Hepatocyte (in vitro differentiated cells): ENCODE measurements at regions not wholly inside any gene's neighbourhood (a gene's known extent, or its start where the extent isn't known, plus 50 kb on each side); places are given as distances from the start of the nearest gene placed in this dataset.

Source experiments
- DNase-seq: peaks from one replicate; pipeline ENCODE4 v3.0.0-alpha.2; 2016; ENCODE audit warnings: low spot score
- H2AFZ ChIP-seq: fragments of 200-600 bp; sonication (generic); 2 replicates; pipeline ENCODE4 v1.6.0; 2016; ENCODE audit warnings: antibody characterized with exemption, mild to moderate bottlenecking
- H3K27ac ChIP-seq: fragments of 200-600 bp; sonication (generic); 2 replicates; pipeline ENCODE4 v1.5.1; 2016; ENCODE audit warnings: mild to moderate bottlenecking
- H3K27me3 ChIP-seq: fragments of 200-600 bp; sonication (generic); 2 replicates; pipeline ENCODE4 v1.6.1; 2016
- H3K36me3 ChIP-seq: fragments of 200-600 bp; sonication (generic); replicated peaks from 2 replicates; pipeline ENCODE4 v1.5.1; 2016; ENCODE audit warnings: low read depth; ENCODE audit not compliant: insufficient read depth
- H3K4me1 ChIP-seq: fragments of 200-600 bp; sonication (generic); 2 replicates; pipeline ENCODE4 v1.5.1; 2016; ENCODE audit warnings: mild to moderate bottlenecking, moderate library complexity; ENCODE audit not compliant: insufficient read depth
- H3K4me2 ChIP-seq: fragments of 200-600 bp; sonication (generic); 2 replicates; pipeline ENCODE4 v1.6.0; 2016
- H3K4me3 ChIP-seq: fragments of 200-600 bp; sonication (generic); 2 replicates; pipeline ENCODE4 v1.5.1; 2016; ENCODE audit warnings: mild to moderate bottlenecking
- H3K79me2 ChIP-seq: fragments of 200-600 bp; sonication (generic); 2 replicates; pipeline ENCODE4 v1.6.0; 2017; ENCODE audit warnings: mild to moderate bottlenecking
- H3K9me2 ChIP-seq: fragments of 200-600 bp; sonication (generic); replicated peaks from 2 replicates; pipeline ENCODE4 v1.6.0; 2017; ENCODE audit warnings: mild to moderate bottlenecking; ENCODE audit not compliant: insufficient read depth
- H3K9me3 ChIP-seq: fragments of 200-600 bp; sonication (generic); 2 replicates; pipeline ENCODE4 v1.5.1; 2016; ENCODE audit warnings: low read depth, mild to moderate bottlenecking
- H4K20me1 ChIP-seq: fragments of 200-600 bp; sonication (generic); 2 replicates; pipeline ENCODE4 v1.6.0; 2016; ENCODE audit warnings: mild to moderate bottlenecking; ENCODE audit not compliant: insufficient read depth, poor library complexity, severe bottlenecking
- CTCF ChIP-seq: fragments of 200-600 bp; sonication (generic); IDR thresholded peaks from 2 replicates; pipeline ENCODE4 v1.5.1; 2016; ENCODE audit warnings: antibody characterized with exemption, mild to moderate bottlenecking; ENCODE audit not compliant: poor library complexity
- EZH2 ChIP-seq: fragments of 200-600 bp; sonication (generic); IDR thresholded peaks from 2 replicates; pipeline ENCODE4 v1.6.1; 2016; ENCODE audit warnings: antibody characterized with exemption, mild to moderate bottlenecking, borderline replicate concordance
- EZH2phosphoT487 ChIP-seq: fragments of 200-600 bp; sonication (generic); IDR thresholded peaks from one replicate; pipeline ENCODE4 v1.6.1; 2018; ENCODE audit warnings: antibody characterized with exemption, mild to moderate bottlenecking, low read depth, moderate library complexity; ENCODE audit not compliant: unreplicated experiment, severe bottlenecking
- WGBS: methylation state at CpG from one replicate; pipeline ENCODE4 v1.1.6; 2016; ENCODE audit warnings: low lambda C conversion rate; ENCODE audit errors: missing lambda C conversion rate; 5-methylcytosine and 5-hydroxymethylcytosine counted together

- H4K20me1 ChIP-seq = no peaks in the 10 kb centered on the region
- H3K27me3 ChIP-seq = no peaks in the 10 kb centered on the region
- WGBS = 87% methylated on average over 3 of the region's 3 CpGs
- no peaks in the 10 kb centered on the region for H3K9me3 ChIP-seq
- DNase-seq = no peak
- H3K4me1 ChIP-seq = no peaks in the 10 kb centered on the region
- H3K27ac ChIP-seq = no peak overlapping the region
- H3K9me2 ChIP-seq = no peaks in the 10 kb centered on the region
- no peaks in the 10 kb centered on the region for H3K79me2 ChIP-seq
- H3K36me3 ChIP-seq = no peaks in the 10 kb centered on the region
- no peak overlapping the region for H2AFZ ChIP-seq
- no peak overlapping the region for H3K4me2 ChIP-seq
- TF ChIP-seq CTCF (no peak), EZH2 (no peak), EZH2phosphoT487 (no peak)
- H3K4me3 ChIP-seq = no peak overlapping the region
Measured at GRCh38 chr4:171599628-171600027, 213.6 kb upstream of the GALNTL6 start.

- Histone ChIP-seq H3K27ac (no peak overlapping the region), H3K4me3 (no peak overlapping the region), H3K4me2 (no peak overlapping the region), H4K20me1 (no peaks in the 10 kb centered on the region), H3K27me3 (no peaks in the 10 kb centered on the region), H3K79me2 (no peaks in the 10 kb centered on the region), H2AFZ (no peak overlapping the region), H3K4me1 (no peaks in the 10 kb centered on the region), H3K36me3 (no peaks in the 10 kb centered on the region), H3K9me3 (no peaks in the 10 kb centered on the region), H3K9me2 (no peaks in the 10 kb centered on the region)
- no peak for DNase-seq
- WGBS = 89% methylated on average over 4 of the region's 4 CpGs
- TF ChIP-seq CTCF = no peak
Measured at GRCh38 chr4:171594293-171594692, 218.9 kb upstream of the GALNTL6 start.

- no peaks in the 10 kb centered on the region for H3K4me1 ChIP-seq
- H3K9me3 ChIP-seq = no peaks in the 10 kb centered on the region
- DNase-seq = no peak
- H2AFZ ChIP-seq = no peak overlapping the region
- H3K4me3 ChIP-seq = no peak overlapping the region
- no peak overlapping the region for H3K4me2 ChIP-seq
- H3K36me3 ChIP-seq = no peaks in the 10 kb centered on the region
- H3K27ac ChIP-seq = no peak overlapping the region
- TF ChIP-seq CTCF (no peak), EZH2phosphoT487 (no peak), EZH2 (no peak)
- H3K27me3 ChIP-seq = no peaks in the 10 kb centered on the region
- WGBS = 82% methylated on average over 2 of the region's 2 CpGs
- H4K20me1 ChIP-seq = no peaks in the 10 kb centered on the region
- H3K79me2 ChIP-seq = no peaks in the 10 kb centered on the region
- H3K9me2 ChIP-seq = no peaks in the 10 kb centered on the region
Measured at GRCh38 chr4:171590716-171591115, 222.5 kb upstream of the GALNTL6 start.

- no peaks in the 10 kb centered on the region for H3K36me3 ChIP-seq
- no peak for TF ChIP-seq EZH2
- no peak for TF ChIP-seq CTCF
- no peak for TF ChIP-seq EZH2phosphoT487
- no peak overlapping the region for H2AFZ ChIP-seq
- H3K27me3 ChIP-seq = no peaks in the 10 kb centered on the region
- no peaks in the 10 kb centered on the region for H3K79me2 ChIP-seq
- H3K4me2 ChIP-seq = no peak overlapping the region
- no peaks in the 10 kb centered on the region for H3K9me2 ChIP-seq
- DNase-seq = no peak
- H4K20me1 ChIP-seq = no peaks in the 10 kb centered on the region
- 77% methylated on average over 5 of the region's 5 CpGs for WGBS
- H3K27ac ChIP-seq = no peak overlapping the region
- no peak overlapping the region for H3K4me3 ChIP-seq
- no peaks in the 10 kb centered on the region for H3K9me3 ChIP-seq
- H3K4me1 ChIP-seq = no peaks in the 10 kb centered on the region
Measured at GRCh38 chr4:171588764-171589163, 224.4 kb upstream of the GALNTL6 start.
